ENCODE measurements at regions not wholly inside any gene's neighbourhood (a gene's known extent, or its start where the extent isn't known, plus 50 kb on each side); places are given as distances from the start of the nearest gene placed in this dataset.

- DNase-seq, result peak; percentile 18
Observed at GRCh38 chr6:141359953-141360352, 772.8 kb upstream of the GJE1 start.

- DNase-seq, result no peak
Observed at GRCh38 chr6:141354191-141354955, 778.4 kb upstream of the GJE1 start.

- no peak for DNase-seq
Observed at GRCh38 chr6:141351721-141352120, 781.0 kb upstream of the GJE1 start.

GRCh38 chr6:141349710-141350109 lies 783.0 kb upstream of the GJE1 start:
- DNase-seq, result no peak

GRCh38 chr6:141347906-141348492 lies 784.7 kb upstream of the GJE1 start:
- DNase-seq, result no peak

- DNase-seq, result no peak
Observed at GRCh38 chr6:141347086-141347485, 785.6 kb upstream of the GJE1 start.

GRCh38 chr6:141346535-141346934 lies 786.2 kb upstream of the GJE1 start:
- DNase-seq, result no peak

- no peak for DNase-seq
Observed at GRCh38 chr6:141337191-141337590, 795.5 kb upstream of the GJE1 start.

GRCh38 chr6:141335477-141336273 lies 797.0 kb upstream of the GJE1 start:
- no peak for DNase-seq

GRCh38 chr6:141326925-141327324 lies 805.8 kb upstream of the GJE1 start:
- no peak for DNase-seq

GRCh38 chr6:141326426-141326825 lies 806.3 kb upstream of the GJE1 start:
- no peak for DNase-seq

- no peak for DNase-seq
Observed at GRCh38 chr6:141321493-141322347, 811.0 kb upstream of the GJE1 start.

GRCh38 chr6:141316236-141316635 lies 816.5 kb upstream of the GJE1 start:
- DNase-seq, result no peak

- no peak for DNase-seq
Observed at GRCh38 chr6:141313986-141314385, 818.7 kb upstream of the GJE1 start.

- peak; percentile 47 for DNase-seq
Observed at GRCh38 chr6:141309295-141309694, 823.4 kb upstream of the GJE1 start.

- DNase-seq, result no peak
Observed at GRCh38 chr6:141307309-141307998, 825.3 kb upstream of the GJE1 start.

- DNase-seq, result no peak
Observed at GRCh38 chr6:141303907-141304306, 828.8 kb upstream of the GJE1 start.

GRCh38 chr6:141301779-141302178 lies 830.9 kb upstream of the GJE1 start:
- no peak for DNase-seq

- DNase-seq, result no peak
Observed at GRCh38 chr6:141290941-141291721, 841.6 kb upstream of the GJE1 start.

GRCh38 chr6:141288947-141289346 lies 843.8 kb upstream of the GJE1 start:
- DNase-seq, result no peak

- DNase-seq, result no peak
Observed at GRCh38 chr6:141282263-141282662, 850.5 kb upstream of the GJE1 start.

- DNase-seq, result no peak
Observed at GRCh38 chr6:141269684-141270083, 863.0 kb upstream of the GJE1 start.
